Endothelial cell (in vitro differentiated cells): ENCODE measurements at regions not wholly inside any gene's neighbourhood (a gene's known extent, or its start where the extent isn't known, plus 50 kb on each side); places are given as distances from the start of the nearest gene placed in this dataset.
"Not testable (repeated sequence)": the region's sequence is repeated elsewhere in the genome, so short reads cannot be mapped to it uniquely, and the experiment has no call there.

ENCODE experiments used
- DNase-seq: peaks from one replicate; pipeline ENCODE4 v3.0.0; 2021; ENCODE audit warnings: low spot score
- H3K27ac Mint-ChIP-seq: one replicate; pipeline ENCODE4 v1.8.0; 2021; ENCODE audit warnings: mixed read lengths, inconsistent platforms; ENCODE audit not compliant: unreplicated experiment
- H3K27me3 Mint-ChIP-seq: one replicate; pipeline ENCODE4 v1.8.0; 2021; ENCODE audit warnings: mild to moderate bottlenecking, moderate library complexity, mixed read lengths, inconsistent platforms; ENCODE audit not compliant: unreplicated experiment
- H3K36me3 Mint-ChIP-seq: one replicate; pipeline ENCODE4 v1.8.0; 2021; ENCODE audit warnings: mild to moderate bottlenecking, low read depth, mixed read lengths, inconsistent platforms; ENCODE audit not compliant: unreplicated experiment
- H3K4me1 Mint-ChIP-seq: one replicate; pipeline ENCODE4 v1.8.0; 2021; ENCODE audit warnings: mild to moderate bottlenecking, mixed read lengths, inconsistent platforms; ENCODE audit not compliant: unreplicated experiment
- H3K4me3 Mint-ChIP-seq: one replicate; pipeline ENCODE4 v1.8.0; 2021; ENCODE audit warnings: mild to moderate bottlenecking, mixed read lengths, inconsistent platforms; ENCODE audit not compliant: unreplicated experiment
- H3K9me3 Mint-ChIP-seq: one replicate; pipeline ENCODE4 v1.8.0; 2021; ENCODE audit warnings: mixed read lengths, inconsistent platforms; ENCODE audit not compliant: unreplicated experiment

- H3K27ac Mint-ChIP-seq, H3K4me3 Mint-ChIP-seq, H3K4me1 Mint-ChIP-seq, H3K9me3 Mint-ChIP-seq, H3K27me3 Mint-ChIP-seq, DNase-seq, H3K36me3 Mint-ChIP-seq: not testable (repeated sequence)
These were observed 98.0 kb downstream of the CHRFAM7A start for GRCh38 chr15:30295150-30295844.

GRCh38 chr15:30303968-30304367 lies 89.4 kb downstream of the CHRFAM7A start:
- not testable (repeated sequence) for H3K4me3 Mint-ChIP-seq, H3K4me1 Mint-ChIP-seq, H3K36me3 Mint-ChIP-seq, H3K9me3 Mint-ChIP-seq, H3K27me3 Mint-ChIP-seq, DNase-seq, H3K27ac Mint-ChIP-seq
